Tibial artery (tissue), 4 donors: ENCODE measurements at regions not wholly inside any gene's neighbourhood (a gene's known extent, or its start where the extent isn't known, plus 50 kb on each side); places are given as distances from the start of the nearest gene placed in this dataset.

Source experiments
- DNase-seq, 2 donors: peaks; one replicate each; pipeline ENCODE4 v3.0.0-alpha.2; 2019
- H3K27ac ChIP-seq, 2 donors: fragments of 200-600 bp; sonication (generic) in 1 of 2; 1 replicate in 1 of 2; 2 replicates in 1 of 2; pipeline ENCODE4 v1.5.1; 2018 to 2019; ENCODE audit warnings: mild to moderate bottlenecking in 1 of 2
- H3K27me3 ChIP-seq, 2 donors: fragments of 200-600 bp; sonication (generic) in 1 of 2; one replicate each; pipeline versions ENCODE4 v1.5.1 to v1.6.0; 2016 to 2019
- H3K36me3 ChIP-seq, 3 donors: fragments of 200-600 bp; sonication (generic) in 2 of 3; one replicate each; pipeline ENCODE4 v1.5.1; 2016 to 2019; ENCODE audit warnings: mild to moderate bottlenecking in 2 of 3
- H3K4me1 ChIP-seq, 4 donors: fragments of 200-600 bp; sonication (generic) in 2 of 4; 1 replicate in 3 of 4; 2 replicates in 1 of 4; pipeline ENCODE4 v1.5.1; 2016 to 2019
- H3K4me3 ChIP-seq, 2 donors: fragments of 200-600 bp; sonication (generic) in 1 of 2; 1 replicate in 1 of 2; 2 replicates in 1 of 2; pipeline ENCODE4 v1.5.1; 2018 to 2019; ENCODE audit warnings: mild to moderate bottlenecking in 2 of 2
- H3K9me3 ChIP-seq, 3 donors: fragments of 200-600 bp; sonication (generic) in 1 of 3; one replicate each; pipeline ENCODE4 v1.5.1; 2016 to 2019
- CTCF ChIP-seq, 2 experiments: fragments of 200-600 bp in 1 of 2; fragments of 450-650 bp in 1 of 2; IDR thresholded peaks; one replicate each; pipeline ENCODE4 v1.5.1; 2017 to 2019; ENCODE audit warnings: antibody characterized with exemption in 2 of 2, mild to moderate bottlenecking in 1 of 2, moderate library complexity in 1 of 2
- intact Hi-C: fragments of 100-400 bp; cut with DNase I; formaldehyde crosslinking; loops from one replicate; pipeline ENCODE4 v1.15.0; 2023; ENCODE audit warnings: low total_unique reads

- Histone ChIP-seq H3K27ac (no peak overlapping the region), H3K27me3 (no peaks in the 10 kb centered on the region), H3K36me3 (no peaks in the 10 kb centered on the region), H3K4me3 (no peak overlapping the region), H3K4me1 (peaks cover 0 to 9% (median 1%) of the 10 kb centered on the region in 4 donors), H3K9me3 (no peaks in the 10 kb centered on the region)
- DNase-seq: no peak
- intact Hi-C loops: no loop called here
- no peak for TF ChIP-seq CTCF (IDR thresholded peaks at IDR 0.05)
These were observed 59.7 kb downstream of the TTC32 start for GRCh38 chr2:19841918-19842693.

- Histone ChIP-seq H3K27ac (no peak overlapping the region), H3K36me3 (no peaks in the 10 kb centered on the region), H3K4me1 (peaks cover 0 to 30% (median 14%) of the 10 kb centered on the region in 4 donors), H3K4me3 (no peak overlapping the region), H3K27me3 (no peaks in the 10 kb centered on the region), H3K9me3 (no peaks in the 10 kb centered on the region)
- DNase-seq: no peak
- intact Hi-C loops: no loop called here
- TF ChIP-seq CTCF (IDR thresholded peaks at IDR 0.05): no peak
These were observed 62.3 kb downstream of the TTC32 start for GRCh38 chr2:19839438-19839837.

- no peaks in the 10 kb centered on the region for H3K9me3 ChIP-seq
- no peaks in the 10 kb centered on the region for H3K27me3 ChIP-seq
- DNase-seq: no peak
- H3K27ac ChIP-seq: no peak overlapping the region
- no peak for TF ChIP-seq CTCF (IDR thresholded peaks at IDR 0.05)
- H3K4me3 ChIP-seq: no peak overlapping the region
- H3K36me3 ChIP-seq: no peaks in the 10 kb centered on the region
- intact Hi-C loops: no loop called here
- H3K4me1 ChIP-seq: peaks cover 0 to 30% (median 14%) of the 10 kb centered on the region in 4 donors
These were observed 63.2 kb downstream of the TTC32 start for GRCh38 chr2:19838616-19839015.

GRCh38 chr2:19837235-19837766 is 64.5 kb downstream of the TTC32 start:
- Histone ChIP-seq H3K36me3 (no peaks in the 10 kb centered on the region), H3K4me3 (no peak overlapping the region), H3K27ac (peak overlapping the region; percentile 49 to 66), H3K27me3 (no peaks in the 10 kb centered on the region), H3K9me3 (no peaks in the 10 kb centered on the region), H3K4me1 (peaks cover 0 to 30% (median 14%) of the 10 kb centered on the region in 4 donors)
- TF ChIP-seq CTCF (IDR thresholded peaks at IDR 0.05): no peak
- intact Hi-C loops: no loop called here
- DNase-seq: no peak

GRCh38 chr2:19835781-19836281 is 66.0 kb downstream of the TTC32 start:
- Histone ChIP-seq H3K27me3 (no peaks in the 10 kb centered on the region), H3K4me3 (no peak overlapping the region), H3K9me3 (no peaks in the 10 kb centered on the region), H3K4me1 (peaks cover 0 to 30% (median 14%) of the 10 kb centered on the region in 4 donors), H3K36me3 (no peaks in the 10 kb centered on the region), H3K27ac (peak overlapping the region; percentile 49 to 66)
- peak in 1 of 2 donors; percentile 47 for DNase-seq
- no peak for TF ChIP-seq CTCF (IDR thresholded peaks at IDR 0.05)
- intact Hi-C loops: no loop called here
